ENCODE measurements at regions not wholly inside any gene's neighbourhood (a gene's known extent, or its start where the extent isn't known, plus 50 kb on each side); places are given as distances from the start of the nearest gene placed in this dataset.

DNA sequence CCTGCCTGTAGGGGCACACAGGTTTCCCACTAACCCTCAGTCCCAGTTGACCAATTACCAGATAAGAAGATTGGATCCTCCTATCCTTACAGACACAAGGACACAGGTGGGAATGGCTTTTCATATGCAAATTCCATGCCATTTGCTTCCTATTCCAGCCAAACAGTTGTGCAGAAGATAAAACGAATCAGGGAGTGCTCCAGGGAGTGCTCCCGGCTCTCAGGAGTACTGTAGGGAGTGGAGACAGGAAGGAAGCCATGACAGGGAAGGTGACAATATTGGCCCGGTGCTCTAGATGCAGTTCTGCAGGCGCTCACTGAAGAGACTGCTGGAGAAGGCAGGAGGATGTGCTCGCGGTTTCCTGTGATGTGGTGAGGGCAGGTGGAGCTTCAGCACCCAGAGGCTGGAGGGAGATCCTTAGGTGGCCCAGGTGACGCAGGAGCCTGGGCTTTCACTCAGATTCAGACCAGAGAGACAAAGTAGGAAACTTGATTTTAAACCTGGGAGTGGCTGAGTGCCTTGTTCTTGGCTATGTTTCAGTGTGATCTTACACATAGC lies 260.0 kb downstream of the AUH start:
- TF ChIP-seq, protein P1, sequence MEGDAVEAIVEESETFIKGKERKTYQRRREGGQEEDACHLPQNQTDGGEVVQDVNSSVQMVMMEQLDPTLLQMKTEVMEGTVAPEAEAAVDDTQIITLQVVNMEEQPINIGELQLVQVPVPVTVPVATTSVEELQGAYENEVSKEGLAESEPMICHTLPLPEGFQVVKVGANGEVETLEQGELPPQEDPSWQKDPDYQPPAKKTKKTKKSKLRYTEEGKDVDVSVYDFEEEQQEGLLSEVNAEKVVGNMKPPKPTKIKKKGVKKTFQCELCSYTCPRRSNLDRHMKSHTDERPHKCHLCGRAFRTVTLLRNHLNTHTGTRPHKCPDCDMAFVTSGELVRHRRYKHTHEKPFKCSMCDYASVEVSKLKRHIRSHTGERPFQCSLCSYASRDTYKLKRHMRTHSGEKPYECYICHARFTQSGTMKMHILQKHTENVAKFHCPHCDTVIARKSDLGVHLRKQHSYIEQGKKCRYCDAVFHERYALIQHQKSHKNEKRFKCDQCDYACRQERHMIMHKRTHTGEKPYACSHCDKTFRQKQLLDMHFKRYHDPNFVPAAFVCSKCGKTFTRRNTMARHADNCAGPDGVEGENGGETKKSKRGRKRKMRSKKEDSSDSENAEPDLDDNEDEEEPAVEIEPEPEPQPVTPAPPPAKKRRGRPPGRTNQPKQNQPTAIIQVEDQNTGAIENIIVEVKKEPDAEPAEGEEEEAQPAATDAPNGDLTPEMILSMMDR (conservative IDR thresholded peaks at IDR 0.05; ENCODE audit: low read depth, low read length): no peak
- TF ChIP-seq EZH2phosphoT487 (IDR thresholded peaks at IDR 0.05; ENCODE audit: borderline replicate concordance, low read length): no peak

Measured in PC-3 (cell line).